UCSD-AML1 (cell line): ENCODE measurements at regions not wholly inside any gene's neighbourhood (a gene's known extent, or its start where the extent isn't known, plus 50 kb on each side); places are given as distances from the start of the nearest gene placed in this dataset.
"Not testable (repeated sequence)": the region's sequence is repeated elsewhere in the genome, so short reads cannot be mapped to it uniquely, and the experiment has no call there.

Experiments
- DNase-seq: peaks from one replicate; lab custom pipeline; 2025; ENCODE audit not compliant: unreplicated experiment; lab: John Stamatoyannopoulos, UW

- DNase-seq = no peak
These were observed 187.4 kb downstream of the TENT5A start for GRCh38 chr6:81565071-81565470.

GRCh38 chr6:81564470-81565068 lies 187.9 kb downstream of the TENT5A start:
- no peak for DNase-seq

GRCh38 chr6:81562169-81562568 lies 190.3 kb downstream of the TENT5A start:
- no peak for DNase-seq

GRCh38 chr6:81561731-81562130 lies 190.8 kb downstream of the TENT5A start:
- no peak for DNase-seq

GRCh38 chr6:81561071-81561564 lies 191.4 kb downstream of the TENT5A start:
- no peak for DNase-seq

GRCh38 chr6:81557811-81558210 lies 194.7 kb downstream of the TENT5A start:
- DNase-seq = no peak

- DNase-seq = no peak
These were observed 195.9 kb downstream of the TENT5A start for GRCh38 chr6:81556551-81556950.

GRCh38 chr6:81553216-81553615 lies 199.3 kb downstream of the TENT5A start:
- DNase-seq = no peak

- DNase-seq = no peak
These were observed 199.8 kb downstream of the TENT5A start for GRCh38 chr6:81552644-81553043.

GRCh38 chr6:81547149-81547548 lies 205.3 kb downstream of the TENT5A start:
- no peak for DNase-seq

- DNase-seq = no peak
These were observed 217.5 kb downstream of the TENT5A start for GRCh38 chr6:81534934-81535465.

GRCh38 chr6:81531869-81532561 lies 220.5 kb downstream of the TENT5A start:
- DNase-seq = no peak

GRCh38 chr6:81517455-81517854 lies 235.0 kb downstream of the TENT5A start:
- DNase-seq = no peak

- no peak for DNase-seq
These were observed 236.7 kb downstream of the TENT5A start for GRCh38 chr6:81515562-81516453.

- DNase-seq = not testable (repeated sequence)
These were observed 238.3 kb downstream of the TENT5A start for GRCh38 chr6:81514195-81514594.

- DNase-seq = no peak
These were observed 241.1 kb downstream of the TENT5A start for GRCh38 chr6:81511423-81511822.

- DNase-seq = no peak
These were observed 256.5 kb downstream of the TENT5A start for GRCh38 chr6:81495999-81496398.

GRCh38 chr6:81491454-81492101 lies 260.9 kb downstream of the TENT5A start:
- no peak for DNase-seq

- DNase-seq = no peak
These were observed 265.0 kb downstream of the TENT5A start for GRCh38 chr6:81487489-81487888.

GRCh38 chr6:81486234-81486633 lies 266.2 kb downstream of the TENT5A start:
- no peak for DNase-seq

GRCh38 chr6:81485395-81485794 lies 267.1 kb downstream of the TENT5A start:
- no peak for DNase-seq
